ENCODE measurements at regions not wholly inside any gene's neighbourhood (a gene's known extent, or its start where the extent isn't known, plus 50 kb on each side); places are given as distances from the start of the nearest gene placed in this dataset.
A peak's percentile ranks its signal among the peaks of the same experiment; 100 is the strongest.

- no peak for ATAC-seq
- DNase-seq = no peak
- H3K9me3 ChIP-seq = peaks cover 0 to 4% of the 10 kb centered on the region in 2 donors
- H3K36me3 ChIP-seq = no peaks in the 10 kb centered on the region
- no peak overlapping the region for H3K4me3 ChIP-seq
- no peaks in the 10 kb centered on the region for H3K27me3 ChIP-seq
- no peak overlapping the region for H3K27ac ChIP-seq
- intact Hi-C loops (cut with DNase I) = no loop called here
- TF ChIP-seq CTCF (IDR thresholded peaks at IDR 0.05) = no peak
- no peaks in the 10 kb centered on the region for H3K4me1 ChIP-seq
These were observed 739.8 kb upstream of the PTPRD start for GRCh38 chr9:11352612-11353011.

GRCh38 chr9:11356067-11356466 lies 743.3 kb upstream of the PTPRD start:
- TF ChIP-seq CTCF (IDR thresholded peaks at IDR 0.05) = no peak
- intact Hi-C loops (cut with DNase I) = no loop called here
- H3K4me1 ChIP-seq = no peaks in the 10 kb centered on the region
- H3K27me3 ChIP-seq = no peaks in the 10 kb centered on the region
- H3K36me3 ChIP-seq = no peaks in the 10 kb centered on the region
- H3K9me3 ChIP-seq = no peaks in the 10 kb centered on the region
- H3K27ac ChIP-seq = no peak overlapping the region
- DNase-seq = no peak
- H3K4me3 ChIP-seq = no peak overlapping the region
- ATAC-seq = no peak

- Histone ChIP-seq H3K4me1 (no peaks in the 10 kb centered on the region), H3K27ac (no peak overlapping the region), H3K27me3 (no peaks in the 10 kb centered on the region), H3K4me3 (no peak overlapping the region), H3K36me3 (no peaks in the 10 kb centered on the region), H3K9me3 (no peaks in the 10 kb centered on the region)
- ATAC-seq (no peak), DNase-seq (peak in 1 of 4 donors; percentile 43)
- intact Hi-C loops (cut with DNase I) = no loop called here
- TF ChIP-seq CTCF (IDR thresholded peaks at IDR 0.05) = no peak
These were observed 753.9 kb upstream of the PTPRD start for GRCh38 chr9:11366585-11367129.

GRCh38 chr9:11374926-11375325 lies 762.1 kb upstream of the PTPRD start:
- H3K9me3 ChIP-seq = no peaks in the 10 kb centered on the region
- no peaks in the 10 kb centered on the region for H3K4me1 ChIP-seq
- no peak for ATAC-seq
- no peaks in the 10 kb centered on the region for H3K36me3 ChIP-seq
- H3K27me3 ChIP-seq = no peaks in the 10 kb centered on the region
- no peak overlapping the region for H3K4me3 ChIP-seq
- no peak for TF ChIP-seq CTCF (IDR thresholded peaks at IDR 0.05)
- intact Hi-C loops (cut with DNase I) = no loop called here
- no peak overlapping the region for H3K27ac ChIP-seq
- no peak for DNase-seq

GRCh38 chr9:11402621-11403020 lies 789.8 kb upstream of the PTPRD start:
- no peaks in the 10 kb centered on the region for H3K4me1 ChIP-seq
- intact Hi-C loops (cut with DNase I) = no loop called here
- no peak for TF ChIP-seq CTCF (IDR thresholded peaks at IDR 0.05)
- H3K36me3 ChIP-seq = no peaks in the 10 kb centered on the region
- no peak overlapping the region for H3K4me3 ChIP-seq
- no peaks in the 10 kb centered on the region for H3K27me3 ChIP-seq
- ATAC-seq (no peak), DNase-seq (no peak)
- no peak overlapping the region for H3K27ac ChIP-seq
- peaks cover 0 to 76% of the 10 kb centered on the region in 2 donors for H3K9me3 ChIP-seq

Data from left lung (tissue), 4 donors.